Epithelial cell of proximal tubule (primary cell): ENCODE measurements at regions not wholly inside any gene's neighbourhood (a gene's known extent, or its start where the extent isn't known, plus 50 kb on each side); places are given as distances from the start of the nearest gene placed in this dataset.

Experiments
- DNase-seq: peaks from one replicate; pipeline ENCODE4 v3.0.0-alpha.2; 2011; ENCODE audit warnings: low read depth
- H3K4me3 ChIP-seq: 2 replicates; pipeline ENCODE4 v1.5.1; 2011; ENCODE audit warnings: low read depth, mild to moderate bottlenecking, low read length
- CTCF ChIP-seq: conservative IDR thresholded peaks from 2 replicates; pipeline ENCODE4 v1.5.1; 2012; ENCODE audit warnings: low read depth, mild to moderate bottlenecking, low read length

GRCh38 chr21:22314963-22315362 lies 1316.8 kb downstream of the NCAM2 start:
- DNase-seq: no peak
- no peak for TF ChIP-seq CTCF
- H3K4me3 ChIP-seq: no peak overlapping the region

- TF ChIP-seq CTCF: no peak
- DNase-seq: no peak
- no peak overlapping the region for H3K4me3 ChIP-seq
Observed at GRCh38 chr21:22319435-22319834, 1321.2 kb downstream of the NCAM2 start.

- TF ChIP-seq CTCF: no peak
- no peak overlapping the region for H3K4me3 ChIP-seq
- DNase-seq: no peak
Observed at GRCh38 chr21:22342889-22343288, 1344.7 kb downstream of the NCAM2 start.

- H3K4me3 ChIP-seq: no peak overlapping the region
- DNase-seq: no peak
- no peak for TF ChIP-seq CTCF
Observed at GRCh38 chr21:22343303-22343702, 1345.1 kb downstream of the NCAM2 start.

- no peak for DNase-seq
- no peak for TF ChIP-seq CTCF
- no peak overlapping the region for H3K4me3 ChIP-seq
Observed at GRCh38 chr21:22343721-22344120, 1345.5 kb downstream of the NCAM2 start.

GRCh38 chr21:22345624-22346023 lies 1347.4 kb downstream of the NCAM2 start:
- H3K4me3 ChIP-seq: no peak overlapping the region
- TF ChIP-seq CTCF: no peak
- DNase-seq: no peak

GRCh38 chr21:22346576-22346975 lies 1348.4 kb downstream of the NCAM2 start:
- TF ChIP-seq CTCF: no peak
- no peak for DNase-seq

More at GRCh38 chr21:22346576-22346975, 1348.4 kb downstream of the NCAM2 start:
- H3K4me3 ChIP-seq: no peak overlapping the region
